DLD1 (cell line): ENCODE measurements at regions not wholly inside any gene's neighbourhood (a gene's known extent, or its start where the extent isn't known, plus 50 kb on each side); places are given as distances from the start of the nearest gene placed in this dataset.

Experiments used
- in situ Hi-C: cut with HindIII; loops from 2 replicates; pipeline ENCODE4 v1.10.0; 2017; ENCODE audit warnings: low sequenced_read_pairs

DNA sequence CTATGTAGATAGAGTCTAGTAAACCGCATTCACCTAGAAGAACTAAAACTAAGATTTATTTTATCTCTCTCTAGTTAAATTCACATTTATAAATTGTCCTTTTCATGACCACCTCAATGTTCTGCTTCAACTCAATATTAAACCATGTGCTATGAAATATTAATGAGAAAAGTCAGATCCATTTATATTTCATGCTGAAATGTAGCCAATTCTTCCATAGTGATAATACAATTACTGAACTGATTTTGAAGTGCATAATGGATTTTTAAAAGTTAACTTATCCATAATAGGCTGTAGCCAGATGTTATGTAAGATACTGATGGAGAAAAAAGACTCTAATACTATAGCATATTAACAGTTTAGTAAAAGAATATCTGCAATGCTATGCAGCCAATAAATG lies 479.7 kb upstream of the PCDH15 start:
- in situ Hi-C loops, result no loop called here

DNA sequence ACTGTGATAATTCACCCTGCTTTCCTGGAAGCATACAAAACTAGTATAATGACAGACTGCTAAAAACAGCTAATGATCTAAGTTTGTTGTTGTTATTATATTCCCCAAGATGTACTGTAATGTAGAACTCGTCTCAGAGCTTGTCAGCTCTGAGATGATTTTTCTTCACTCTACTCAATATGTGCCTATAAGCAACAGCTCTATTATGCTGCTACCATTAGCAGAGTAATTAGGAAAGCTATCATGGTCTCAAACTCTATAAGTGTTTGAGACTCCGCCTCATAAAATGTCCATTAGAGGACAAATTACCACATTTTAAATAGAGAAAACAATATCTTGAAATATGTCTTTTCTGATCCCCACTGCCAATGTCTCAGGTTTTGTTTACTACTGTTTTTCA lies 476.5 kb upstream of the PCDH15 start:
- in situ Hi-C loops, result no loop called here

DNA sequence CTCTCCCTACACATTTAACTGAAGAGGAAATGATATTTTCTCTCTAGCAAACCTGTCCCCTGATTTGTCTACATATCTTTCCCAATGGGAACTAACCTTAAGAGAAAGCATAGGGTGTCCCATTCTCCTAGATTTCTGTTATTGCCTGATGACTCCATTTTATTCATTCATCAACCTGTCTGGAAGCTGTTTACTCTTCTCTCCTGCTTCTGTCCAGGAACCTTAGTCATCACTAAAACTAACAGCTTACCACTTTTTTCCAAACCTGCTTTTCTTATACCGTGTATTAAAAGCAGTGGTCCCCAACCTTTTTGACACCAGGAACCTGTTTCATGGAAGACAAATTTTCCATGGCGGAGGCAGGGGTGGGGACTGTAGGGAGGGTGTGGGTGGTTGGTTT lies 473.3 kb upstream of the PCDH15 start:
- in situ Hi-C loops, result no loop called here

DNA sequence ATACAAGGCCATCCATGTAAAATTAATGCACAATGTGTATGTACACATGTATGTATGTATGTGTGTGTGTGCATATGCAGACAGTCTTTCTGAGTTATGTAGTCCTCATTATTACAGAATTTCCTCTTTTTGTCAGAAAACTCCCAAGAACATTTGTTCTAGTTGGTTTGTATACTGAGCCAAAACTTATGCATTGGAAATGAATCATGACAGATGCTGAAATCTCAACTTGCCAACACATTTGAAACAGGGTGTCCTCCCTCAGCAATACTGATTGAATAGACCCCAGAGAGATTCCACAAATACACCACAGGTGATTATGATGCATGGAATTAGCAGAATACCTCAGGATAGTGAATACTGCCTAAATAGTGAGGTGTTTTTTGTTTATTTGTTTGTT lies 472.9 kb upstream of the PCDH15 start:
- in situ Hi-C loops, result no loop called here

DNA sequence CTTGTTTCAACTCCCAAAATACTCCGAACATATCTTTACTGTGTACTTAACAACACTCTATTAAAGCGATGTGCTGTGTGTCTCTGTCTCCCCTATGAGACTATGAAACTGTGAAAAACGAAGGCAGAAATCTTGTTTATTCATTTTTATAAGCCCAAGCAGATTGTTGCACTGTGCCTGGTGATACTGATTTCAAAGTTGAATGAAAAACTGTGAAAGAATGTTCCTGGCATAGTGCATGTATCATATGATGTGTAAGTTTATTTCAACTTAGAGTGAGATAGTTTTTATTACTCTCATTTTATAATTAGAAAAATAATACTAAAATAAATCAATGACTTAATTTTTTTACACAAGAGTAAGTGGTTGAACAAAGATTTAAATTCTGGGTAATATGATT lies 471.9 kb upstream of the PCDH15 start:
- in situ Hi-C loops, result no loop called here

DNA sequence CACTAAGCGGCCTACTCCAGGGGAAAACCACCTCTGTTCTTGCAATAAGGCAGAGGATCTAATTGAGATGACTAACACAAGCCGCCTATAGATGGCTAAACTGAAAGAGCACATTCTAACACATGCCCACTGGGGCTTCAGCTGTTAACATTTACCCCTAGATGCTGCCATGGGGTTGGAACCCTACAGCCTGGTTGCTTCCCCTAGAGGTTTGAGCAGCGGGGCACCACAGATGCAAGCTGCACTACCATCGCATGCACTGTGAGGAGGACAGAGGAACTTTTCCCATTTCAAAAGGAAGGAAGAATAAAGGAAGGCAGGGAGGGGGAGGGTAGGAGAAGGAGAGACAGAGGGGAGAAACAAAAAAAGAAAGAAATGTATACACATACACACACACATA lies 465.8 kb upstream of the PCDH15 start:
- in situ Hi-C loops, result no loop called here

DNA sequence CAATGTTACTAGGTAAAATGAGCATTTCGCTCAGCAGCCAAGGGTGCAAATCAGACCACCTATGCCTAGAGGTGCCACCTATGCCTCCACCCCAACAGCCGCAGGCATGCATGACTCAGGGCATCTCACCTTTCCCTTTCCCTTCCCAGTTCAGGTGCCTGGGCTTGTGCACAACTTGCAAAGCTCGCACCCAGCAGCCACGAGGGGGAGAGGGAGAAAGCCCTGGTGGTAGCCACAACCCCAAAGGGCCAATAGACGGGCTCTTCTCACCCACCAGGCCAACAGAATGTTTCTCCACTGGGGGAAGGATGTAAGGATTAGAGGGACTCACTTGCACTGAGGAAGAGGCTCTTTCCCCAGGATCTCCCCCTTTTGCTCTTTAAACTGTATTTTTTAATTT lies 462.3 kb upstream of the PCDH15 start:
- in situ Hi-C loops, result no loop called here

DNA sequence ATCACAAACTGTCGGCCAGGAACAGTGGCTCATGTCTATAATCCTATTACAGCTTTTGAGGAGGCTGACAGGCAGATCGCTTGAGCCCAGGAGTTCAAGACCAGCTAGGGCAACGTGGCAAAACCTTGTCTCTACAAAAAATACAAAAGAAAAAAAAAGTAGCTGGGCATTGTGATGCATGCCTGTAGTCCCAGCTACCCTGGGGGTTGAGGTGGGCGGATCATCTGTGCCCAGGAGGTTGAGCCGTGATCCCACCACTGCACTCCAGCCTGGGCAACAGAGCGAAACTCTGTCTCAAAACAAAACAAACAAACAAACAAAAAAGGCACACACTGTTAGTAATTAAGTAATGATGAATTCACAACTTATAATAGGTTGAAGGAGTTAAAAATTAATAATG lies 441.5 kb upstream of the PCDH15 start:
- in situ Hi-C loops, result no loop called here

DNA sequence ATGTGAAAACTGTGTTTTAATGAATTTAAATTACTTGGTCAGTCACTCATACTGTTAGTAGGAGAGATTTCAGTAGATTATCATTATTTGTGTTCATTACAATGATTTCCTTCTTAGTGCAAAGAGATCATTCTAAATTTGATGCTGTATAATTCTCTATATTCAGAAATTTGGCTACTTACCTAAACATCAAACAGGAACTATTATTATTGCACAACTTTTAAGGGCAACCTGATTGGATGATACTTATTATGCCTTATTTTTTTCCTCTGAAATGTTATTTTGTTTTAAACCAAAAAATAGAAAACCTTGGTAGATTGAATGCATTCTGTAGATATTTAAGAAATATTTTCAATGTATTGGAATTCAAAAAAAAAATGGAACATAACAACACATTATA lies 436.4 kb upstream of the PCDH15 start:
- in situ Hi-C loops, result no loop called here

DNA sequence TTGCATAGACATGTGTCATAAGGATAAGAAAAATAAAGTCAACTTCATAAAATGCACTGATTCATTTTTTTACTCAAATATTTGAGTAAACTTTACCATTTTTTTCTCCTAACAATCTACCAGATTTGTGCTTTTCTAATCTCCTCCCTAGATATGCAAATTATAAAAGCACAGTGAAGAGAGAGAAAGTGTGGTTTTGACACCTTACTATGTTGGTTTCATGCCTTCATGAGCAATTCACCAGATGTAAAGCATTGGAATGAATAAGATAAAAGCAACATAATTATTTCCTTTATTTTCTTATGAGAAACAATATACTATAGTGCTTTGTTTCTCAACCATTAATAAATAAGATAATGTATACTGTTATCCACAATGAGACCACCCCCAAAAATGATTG lies 432.5 kb upstream of the PCDH15 start:
- in situ Hi-C loops, result no loop called here

DNA sequence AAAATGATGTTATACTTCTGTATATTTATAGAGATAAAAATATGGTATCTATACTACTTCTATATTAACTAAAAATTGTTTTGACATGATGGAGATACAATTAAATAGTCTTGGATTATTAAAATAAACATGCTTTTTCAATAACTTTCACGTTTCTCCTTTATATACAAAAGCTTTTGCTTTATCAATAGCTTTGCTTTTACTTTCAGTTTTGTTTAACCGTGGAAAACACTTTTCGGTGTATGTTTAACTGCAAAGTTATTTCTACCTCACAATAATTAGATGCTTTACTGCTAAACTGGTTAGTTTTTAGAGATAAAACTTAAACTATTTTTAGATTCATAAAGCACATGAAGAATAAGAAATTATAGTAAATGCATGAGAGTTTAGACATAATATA lies 432.1 kb upstream of the PCDH15 start:
- in situ Hi-C loops, result no loop called here

DNA sequence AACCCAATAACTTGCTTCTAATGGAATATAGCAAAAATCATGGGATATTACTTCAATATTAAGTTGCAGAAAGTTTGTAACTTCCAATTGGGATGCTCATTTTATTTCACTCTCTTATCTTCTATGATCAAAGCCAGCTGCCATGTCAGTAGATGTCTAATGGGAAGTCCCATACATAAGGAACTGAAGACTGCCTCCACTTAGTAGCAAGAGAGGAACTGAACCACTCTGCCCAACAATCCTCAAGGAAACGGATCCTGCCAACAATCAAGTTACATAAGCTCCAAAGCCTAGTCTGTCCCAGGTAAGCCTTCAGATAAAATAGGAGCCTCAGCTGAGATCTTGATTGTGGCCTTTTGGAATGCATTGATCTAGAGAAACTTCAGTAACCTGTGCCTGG lies 431.5 kb upstream of the PCDH15 start:
- in situ Hi-C loops, result no loop called here

DNA sequence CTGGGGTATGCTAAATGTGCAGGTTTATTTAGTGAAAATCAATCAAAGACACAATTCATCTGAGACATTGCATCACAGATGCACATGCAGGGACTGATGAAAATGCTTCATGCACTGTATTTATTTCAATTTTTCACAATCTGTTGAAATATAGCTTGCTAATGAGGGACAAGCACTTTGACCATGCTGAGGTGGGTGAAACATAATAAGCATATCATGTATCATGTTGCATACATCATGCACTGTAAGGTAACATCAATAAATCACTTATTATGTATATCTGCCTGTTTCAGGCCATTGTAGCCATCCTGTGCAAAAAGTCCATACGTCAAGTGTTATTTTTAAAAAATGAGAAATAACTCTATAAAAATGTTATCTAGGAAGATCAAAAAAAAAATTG lies 426.9 kb upstream of the PCDH15 start:
- in situ Hi-C loops, result no loop called here

DNA sequence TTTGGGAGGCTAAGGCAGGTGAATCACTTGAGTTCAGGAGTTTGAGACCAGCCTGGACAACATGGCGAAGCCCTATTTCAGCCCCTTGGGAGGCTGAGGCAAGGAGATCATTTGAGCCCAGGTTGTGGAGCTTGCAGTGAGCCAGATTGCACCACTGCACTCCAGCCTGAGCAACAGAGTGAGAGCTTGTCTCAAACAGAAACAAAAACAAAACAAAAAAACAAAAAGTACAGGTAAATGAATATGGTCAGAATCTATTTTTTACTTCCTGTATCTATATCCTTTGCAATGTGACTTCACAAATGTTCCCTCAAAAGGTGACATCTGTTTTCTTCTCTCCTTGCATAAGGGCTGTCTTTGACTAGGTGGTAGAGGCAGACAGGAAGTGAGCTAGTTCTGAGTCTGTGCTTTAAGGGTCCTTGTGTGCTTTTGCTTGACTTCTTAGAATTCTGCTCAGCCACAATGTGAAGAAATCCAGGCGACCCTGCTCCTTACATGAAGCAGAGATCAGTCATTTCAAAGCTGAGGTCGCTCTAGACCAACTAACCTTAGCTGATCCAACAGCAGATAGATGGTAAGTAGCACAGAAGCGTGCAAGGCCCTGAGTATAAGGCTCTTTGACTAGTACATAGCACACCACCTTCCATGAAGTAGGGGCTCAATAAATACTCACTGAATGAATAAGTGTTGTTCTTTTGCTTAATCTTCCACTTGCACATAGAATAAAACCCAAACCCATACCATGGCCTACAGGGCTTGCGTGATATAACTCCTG lies 423.2 kb upstream of the PCDH15 start:
- in situ Hi-C loops, result no loop called here

DNA sequence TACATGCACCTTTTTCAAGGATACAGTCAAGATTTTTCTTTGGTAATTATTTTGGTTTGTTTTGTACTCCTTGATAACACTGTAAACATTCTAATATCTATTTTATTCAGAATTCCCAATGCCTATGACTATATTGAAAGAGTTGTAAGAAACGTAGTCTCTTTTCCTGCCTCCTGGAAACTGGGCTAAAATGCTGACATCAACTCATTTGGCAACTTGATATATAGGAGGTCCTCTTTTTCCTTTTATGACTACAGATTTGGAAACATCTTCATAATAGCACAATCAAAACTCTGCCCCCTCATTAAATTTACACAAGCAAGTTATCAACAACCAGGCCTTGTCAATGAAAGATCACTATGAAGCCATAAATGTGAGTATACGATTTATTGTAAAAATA lies 422.3 kb upstream of the PCDH15 start:
- in situ Hi-C loops, result no loop called here

DNA sequence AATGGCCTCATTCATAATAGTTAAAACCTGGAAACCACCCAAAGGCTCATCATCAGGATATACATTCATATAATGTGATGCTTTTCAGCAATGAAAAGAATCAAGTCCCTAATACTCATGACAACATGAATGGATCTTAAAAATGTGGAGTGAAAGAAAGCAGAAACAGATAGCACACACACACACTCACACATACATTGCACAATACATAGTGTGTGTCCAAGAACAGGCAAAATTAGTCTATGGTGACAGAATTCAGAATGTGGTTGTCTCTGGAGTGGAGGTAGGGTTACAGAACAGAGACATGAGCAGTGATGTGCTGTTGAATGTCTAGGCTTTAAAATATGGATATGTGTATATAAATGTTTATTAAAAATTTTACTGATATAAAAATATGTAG lies 419.9 kb upstream of the PCDH15 start:
- in situ Hi-C loops, result no loop called here

DNA sequence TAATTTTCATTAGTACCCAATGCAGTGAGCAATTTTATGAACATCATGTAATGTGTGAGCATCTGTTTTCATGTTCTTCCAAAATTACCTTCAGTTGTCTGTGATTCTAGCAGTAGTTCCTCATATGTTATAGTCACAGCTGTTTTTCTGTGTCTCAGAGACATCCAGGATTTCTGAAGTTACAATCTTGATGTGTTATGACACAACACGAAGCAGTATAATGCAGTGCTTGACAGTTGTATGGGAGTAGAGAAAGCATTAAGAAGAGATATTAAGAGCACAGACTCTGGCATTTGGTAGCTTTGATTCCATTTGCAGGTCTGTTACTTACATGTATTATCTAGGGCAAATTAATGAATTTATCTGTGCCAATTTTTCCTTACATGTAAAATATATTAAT lies 414.7 kb upstream of the PCDH15 start:
- in situ Hi-C loops, result no loop called here

DNA sequence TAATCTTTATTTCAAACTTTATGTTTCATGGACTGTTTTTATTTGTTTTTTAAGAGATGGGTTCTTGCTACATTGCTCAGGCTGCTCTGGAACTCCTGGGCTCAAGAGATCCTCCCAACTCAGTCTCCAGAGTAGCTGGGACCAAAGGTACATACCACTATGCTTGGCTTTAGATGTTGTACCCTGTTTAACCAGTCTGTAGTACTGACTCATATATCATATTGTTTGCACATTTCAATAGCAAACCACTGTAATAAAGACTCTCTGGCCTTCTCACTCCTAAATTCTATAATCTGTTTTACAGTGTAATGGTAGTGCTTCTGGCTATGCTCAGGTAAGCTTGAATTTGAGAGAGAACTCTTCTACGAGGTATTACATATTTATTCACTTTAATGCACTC lies 413.6 kb upstream of the PCDH15 start:
- in situ Hi-C loops, result no loop called here

DNA sequence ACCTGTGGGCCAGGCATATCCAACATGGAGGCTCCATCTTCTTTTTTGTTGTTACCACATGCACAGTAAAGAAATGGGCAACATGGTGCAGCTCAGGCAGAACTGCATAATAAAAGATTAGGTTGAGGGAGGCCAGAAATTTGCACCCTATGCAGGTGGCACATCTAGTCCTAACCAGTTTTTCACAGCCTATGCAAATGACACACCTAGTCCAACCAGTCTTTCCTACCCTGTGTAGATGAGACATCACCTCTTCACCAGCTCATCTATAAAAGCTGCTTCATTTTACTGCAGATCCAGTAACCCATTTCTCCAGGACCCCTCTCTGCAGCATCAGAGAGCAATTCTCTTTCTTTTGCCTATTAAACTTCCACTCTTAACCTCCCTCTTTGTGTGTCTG lies 411.0 kb upstream of the PCDH15 start:
- in situ Hi-C loops, result no loop called here

DNA sequence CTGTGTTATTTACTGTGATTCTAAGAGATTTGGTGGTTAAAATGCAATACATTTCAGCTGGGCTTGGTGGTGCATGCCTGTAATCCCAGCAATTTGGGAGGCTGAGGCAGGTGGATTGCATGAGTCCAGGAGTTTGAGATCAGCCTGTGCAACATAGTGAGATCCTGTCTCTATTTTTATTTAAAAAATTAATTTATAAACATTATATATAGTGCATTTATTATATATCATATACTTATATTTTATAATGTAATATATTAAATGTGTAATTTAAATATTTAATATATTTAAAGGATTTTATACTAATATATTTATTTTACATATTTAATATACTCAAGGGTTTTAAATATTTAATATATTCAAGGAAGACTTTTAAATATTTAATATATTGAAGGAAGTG lies 402.8 kb upstream of the PCDH15 start:
- in situ Hi-C loops, result no loop called here

DNA sequence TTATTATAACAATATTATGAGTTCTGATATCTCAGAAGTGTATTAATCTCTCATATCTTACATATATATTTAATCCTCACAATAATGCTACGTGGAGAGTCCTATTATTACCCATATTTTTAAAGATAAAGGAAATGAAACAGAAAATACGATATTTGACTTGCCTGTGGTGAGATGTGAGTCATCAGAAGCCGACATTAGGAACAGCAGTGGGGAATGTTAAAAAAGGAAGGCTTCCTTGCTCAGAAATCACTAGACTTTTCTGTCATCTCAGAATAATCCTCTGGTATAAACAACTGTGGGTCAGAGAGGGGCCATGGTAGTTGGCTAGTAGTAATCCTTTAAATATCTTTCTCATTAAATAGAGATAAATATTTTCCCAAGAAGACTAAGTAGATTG lies 402.3 kb upstream of the PCDH15 start:
- in situ Hi-C loops, result no loop called here

DNA sequence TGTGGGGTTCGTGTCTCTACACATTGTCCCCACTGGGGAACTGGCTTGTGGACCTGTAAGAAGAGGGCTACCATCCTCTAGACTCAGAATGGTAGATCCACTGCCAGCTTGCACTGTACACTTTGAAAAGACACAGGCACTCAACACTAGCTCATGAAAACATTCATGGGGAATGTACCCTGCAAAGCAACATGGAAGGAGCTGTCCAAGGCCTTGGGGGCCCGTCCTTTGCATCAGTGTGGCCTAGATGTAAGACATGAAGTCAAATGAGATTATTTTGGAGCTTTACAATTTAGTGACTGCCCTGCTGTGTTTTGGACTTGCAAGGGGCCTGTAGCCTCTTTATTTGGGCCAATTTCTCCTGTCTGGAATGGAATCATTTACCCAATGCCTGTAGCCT lies 399.0 kb upstream of the PCDH15 start:
- in situ Hi-C loops, result no loop called here

DNA sequence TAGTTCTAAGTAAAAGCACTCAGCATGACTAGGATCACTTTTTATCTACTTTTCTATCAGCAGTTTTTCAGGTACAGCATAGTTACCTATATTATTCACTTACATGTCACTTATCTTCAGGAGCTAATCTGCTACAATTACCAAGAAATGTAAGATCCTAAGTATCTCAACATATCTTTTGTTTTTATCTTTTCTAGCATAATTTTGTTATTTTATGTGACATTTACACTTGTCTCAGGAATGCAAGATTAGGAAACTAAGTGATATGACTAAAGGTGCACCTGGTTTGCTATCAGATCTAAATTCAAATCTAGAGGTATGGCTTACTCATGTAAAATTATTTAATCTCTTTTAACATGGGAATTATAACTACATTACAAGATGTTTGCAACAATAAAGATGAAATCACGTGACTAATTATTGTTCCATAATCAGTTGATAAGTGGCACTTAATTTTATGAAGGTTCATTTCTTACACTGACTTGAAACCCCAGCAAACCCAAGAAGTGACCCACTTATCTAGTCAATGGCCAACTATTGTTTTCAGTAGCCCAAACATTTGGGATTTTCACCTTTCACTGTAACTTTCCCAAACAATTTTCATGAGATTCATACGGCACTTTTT lies 390.3 kb upstream of the PCDH15 start:
- in situ Hi-C loops, result no loop called here
